HG03159 (cell line): ENCODE measurements at regions not wholly inside any gene's neighbourhood (a gene's known extent, or its start where the extent isn't known, plus 50 kb on each side); places are given as distances from the start of the nearest gene placed in this dataset.

Experiments
- ATAC-seq: cut with Tn5 transposase; IDR thresholded peaks from one replicate; pipeline ENCODE4 v1.9.1; 2021; ENCODE audit warnings: mild to moderate bottlenecking, moderate library complexity; ENCODE audit not compliant: unreplicated experiment

- ATAC-seq = no peak
These were observed 79.4 kb upstream of the IFNE start for GRCh38 chr9:21561502-21561901.

GRCh38 chr9:21564175-21564574 is 82.1 kb upstream of the IFNE start:
- no peak for ATAC-seq

GRCh38 chr9:21565155-21565554 is 83.0 kb upstream of the IFNE start:
- no peak for ATAC-seq

GRCh38 chr9:21567926-21568325 is 85.8 kb upstream of the IFNE start:
- ATAC-seq = no peak

GRCh38 chr9:21568484-21568883 is 86.4 kb upstream of the IFNE start:
- no peak for ATAC-seq

DNA sequence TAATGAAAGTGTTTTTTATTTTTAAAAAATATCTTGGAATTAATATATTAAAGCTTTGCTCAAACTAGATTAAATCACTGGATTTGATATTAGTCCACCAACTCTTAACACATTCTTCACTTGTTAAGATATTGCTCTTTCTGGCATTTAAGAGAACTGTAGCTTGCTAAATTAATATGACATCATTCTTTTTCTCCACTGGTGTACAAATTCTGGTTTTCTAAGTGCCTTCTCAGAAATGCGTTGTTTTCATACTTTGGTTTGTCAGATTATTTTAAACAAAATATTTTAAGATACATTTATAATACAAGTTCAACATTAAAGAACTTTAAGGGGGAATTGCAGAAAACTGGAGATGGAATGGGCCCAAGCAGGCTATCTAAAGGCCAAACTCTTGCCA is 87.6 kb upstream of the IFNE start:
- ATAC-seq = no peak

DNA sequence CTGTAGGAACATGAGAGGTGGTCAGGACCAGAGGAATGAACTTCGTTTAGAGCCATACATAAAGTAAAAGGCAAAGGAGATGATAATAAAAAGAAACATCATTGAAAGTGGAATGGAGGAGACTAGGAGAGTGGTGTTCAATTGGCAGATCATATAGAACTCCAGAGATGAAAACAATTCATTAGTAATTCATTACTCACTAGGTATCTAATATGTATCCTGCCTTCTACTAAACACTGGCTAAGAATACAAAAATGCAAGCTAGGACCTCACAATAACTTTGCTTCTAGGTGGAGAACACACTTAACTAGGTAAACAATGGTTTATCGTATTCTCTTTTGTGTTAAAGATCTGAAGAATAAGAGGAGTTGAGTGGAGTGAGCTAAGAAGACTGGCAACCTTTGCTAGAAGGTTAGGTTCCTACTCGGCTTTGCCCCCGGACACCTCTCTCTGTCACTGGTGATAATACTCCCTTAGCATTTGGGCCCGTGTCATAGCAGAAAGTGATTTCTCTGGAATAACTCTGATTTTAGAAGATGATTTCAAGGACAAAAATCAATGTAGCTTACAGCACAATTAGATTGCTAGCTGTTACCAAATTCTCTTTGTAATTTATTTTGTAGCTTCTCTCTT is 88.6 kb upstream of the IFNE start:
- ATAC-seq = no peak

DNA sequence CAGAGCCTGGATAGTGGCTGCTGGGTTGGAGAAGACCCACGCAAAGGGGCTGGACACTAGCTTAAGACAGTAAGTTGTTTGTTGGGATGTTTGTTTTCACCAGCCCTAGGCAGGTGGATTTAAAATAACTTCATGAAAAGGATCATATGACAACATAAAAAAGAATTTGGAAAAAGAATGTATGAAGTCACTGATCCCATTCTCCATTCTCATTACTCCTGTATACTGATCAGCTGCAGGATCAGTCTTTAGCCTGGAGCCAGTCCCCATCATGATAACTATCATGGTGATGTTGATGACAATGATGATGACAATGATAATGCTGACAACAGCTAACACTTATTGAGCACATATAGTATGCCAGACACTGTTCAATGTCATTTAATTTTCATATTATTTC is 92.1 kb upstream of the IFNE start:
- no peak for ATAC-seq

DNA sequence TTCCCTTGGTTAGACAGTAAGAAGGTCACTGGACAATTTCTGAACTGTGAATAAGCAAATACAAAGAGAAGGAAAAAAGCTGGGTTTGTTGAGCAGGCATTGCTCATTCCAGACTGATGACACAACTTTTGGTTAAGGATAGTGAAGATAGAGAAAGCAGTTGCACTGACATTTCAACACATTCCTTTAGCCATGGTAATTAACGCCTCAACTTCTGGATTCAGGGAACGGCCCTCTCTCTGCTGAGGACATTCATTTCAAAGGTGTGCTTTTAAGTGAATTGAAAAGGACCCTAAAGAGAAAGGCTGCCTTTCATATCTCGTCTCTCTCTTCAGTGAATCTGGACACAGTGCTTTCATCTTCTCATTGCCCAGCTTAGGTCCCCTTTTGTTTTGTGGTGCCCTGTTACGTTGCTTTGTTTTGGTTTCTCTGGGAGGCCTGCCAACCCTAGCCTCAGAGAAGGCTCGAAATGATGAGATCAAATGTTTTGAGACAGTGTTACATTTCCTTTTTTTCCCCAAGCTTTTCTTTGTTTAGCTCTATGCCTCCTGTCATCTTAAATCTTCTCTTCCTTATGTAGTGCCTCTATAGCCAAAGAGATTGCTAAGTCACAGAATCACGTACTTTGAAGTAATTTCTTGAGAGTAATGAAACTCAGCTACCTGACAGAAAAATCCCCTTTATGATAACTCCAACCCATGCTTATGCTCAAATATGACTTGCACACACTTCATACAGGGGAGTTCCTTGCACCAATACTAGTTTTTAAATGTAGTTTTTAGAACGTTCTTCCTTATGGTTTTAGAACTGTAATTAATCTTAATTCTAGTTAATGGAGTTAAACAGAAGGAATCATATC is 94.4 kb upstream of the IFNE start:
- no peak for ATAC-seq

- ATAC-seq = no peak
These were observed 97.1 kb upstream of the IFNE start for GRCh38 chr9:21579247-21579671.

GRCh38 chr9:21579743-21580142 is 97.6 kb upstream of the IFNE start:
- no peak for ATAC-seq

DNA sequence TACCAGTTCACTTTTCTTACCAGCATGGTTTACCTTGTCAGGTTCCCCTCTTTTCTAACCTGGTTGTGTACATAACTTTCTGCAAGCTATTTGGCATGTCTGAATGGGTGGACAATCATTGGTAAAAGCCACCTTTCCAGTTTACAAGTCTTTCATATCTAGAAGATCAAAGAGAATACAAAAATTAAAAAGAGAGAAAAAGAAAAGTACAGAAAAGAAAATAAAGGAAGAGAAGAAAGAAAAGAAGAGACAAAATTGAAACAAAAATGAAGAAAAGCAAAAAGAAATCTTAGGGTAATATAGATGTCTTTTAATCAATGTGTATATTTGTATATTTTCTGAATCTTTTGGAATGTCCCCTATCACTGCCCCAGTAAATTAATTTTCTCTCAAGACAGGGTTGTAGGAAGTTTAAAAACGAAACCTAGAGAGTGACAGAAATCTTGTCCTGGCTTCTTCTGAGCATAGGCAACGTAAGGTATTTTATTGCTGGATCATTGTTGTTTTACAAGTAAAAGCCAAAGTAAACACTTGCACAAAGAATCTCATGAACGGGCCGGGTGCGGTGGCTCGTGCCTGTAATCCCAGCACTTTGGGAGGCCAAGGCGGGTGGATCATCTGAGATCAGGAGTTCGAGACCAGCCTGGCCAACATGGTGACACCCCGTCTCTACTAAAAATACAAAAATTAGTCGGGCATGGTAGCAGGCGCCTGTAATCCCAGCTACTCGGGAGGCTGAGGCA is 98.7 kb upstream of the IFNE start:
- no peak for ATAC-seq

DNA sequence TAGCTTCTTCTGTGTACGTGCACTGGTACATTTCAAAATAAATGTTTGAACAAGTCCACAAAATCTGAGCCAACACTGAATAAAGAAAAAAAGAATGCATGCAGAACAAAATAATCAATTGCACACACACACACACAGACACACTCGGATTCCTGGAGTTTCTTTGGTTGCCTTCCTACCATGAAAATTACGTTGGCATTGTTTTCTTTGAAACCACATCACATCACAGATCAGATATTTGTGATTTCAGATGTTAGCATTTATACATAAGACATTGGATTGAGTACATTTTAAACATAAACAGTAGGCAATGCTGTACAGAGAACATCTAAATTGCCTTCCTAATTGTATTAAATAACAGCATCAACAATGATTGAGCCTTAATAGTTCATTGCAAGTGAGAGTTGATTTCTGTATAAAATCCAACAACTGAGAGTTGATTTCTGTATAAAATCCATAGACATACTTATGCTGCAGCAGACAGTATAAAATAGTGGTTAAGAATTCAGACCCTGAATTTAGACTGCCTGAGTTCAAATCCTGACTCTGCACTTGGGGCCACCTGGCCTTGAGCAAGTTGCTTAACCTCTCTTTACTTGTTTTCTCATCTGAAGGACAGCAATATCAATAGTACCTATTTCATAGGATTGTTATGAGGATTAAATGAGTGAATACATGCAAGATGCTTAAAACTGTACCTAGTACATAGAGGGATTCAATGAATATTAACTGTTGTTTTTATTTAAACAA is 101.7 kb upstream of the IFNE start:
- ATAC-seq = no peak

DNA sequence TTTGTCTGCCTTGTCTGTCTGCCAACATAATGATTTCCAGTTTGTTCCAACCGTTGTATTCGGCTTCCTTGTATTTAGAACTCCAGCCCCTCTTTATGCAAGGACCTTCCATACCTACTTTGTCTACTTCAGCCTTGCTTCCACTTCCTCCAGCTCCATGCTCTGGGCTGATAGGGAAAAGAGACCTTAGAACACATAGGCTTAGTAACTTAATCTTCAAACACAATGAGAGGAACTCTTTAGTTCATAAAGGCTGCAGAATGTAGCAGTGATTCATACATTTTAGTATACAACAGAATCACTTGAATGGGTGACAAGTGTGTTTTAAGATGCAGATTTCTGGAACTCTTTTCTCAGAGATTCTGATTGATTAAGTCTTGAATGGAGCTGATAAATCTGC is 102.8 kb upstream of the IFNE start:
- no peak for ATAC-seq

GRCh38 chr9:21585756-21586752 is 103.9 kb upstream of the IFNE start:
- no peak for ATAC-seq

GRCh38 chr9:21589344-21590056 is 107.4 kb upstream of the IFNE start:
- no peak for ATAC-seq

GRCh38 chr9:21590058-21590996 is 108.2 kb upstream of the IFNE start:
- no peak for ATAC-seq
